Endothelial cell of umbilical vein (primary cell): ENCODE measurements at regions not wholly inside any gene's neighbourhood (a gene's known extent, or its start where the extent isn't known, plus 50 kb on each side); places are given as distances from the start of the nearest gene placed in this dataset.

ENCODE experiments used
- BruUV-seq: library from RNA; stranded (reverse); fragments of 400-500 nt; replicated peaks from 2 replicates; lab custom pipeline; 2021; lab: Mats Ljungman, UMichigan
- CTCF ChIA-PET: fragments of 300-600, 350-600 bp; sonication (Branson Sonifier 250); formaldehyde crosslinking; loops from one replicate; lab custom pipeline; 2021; ENCODE audit warnings: antibody characterized with exemption, inconsistent platforms; lab: Charles Lee
- POLR2A ChIA-PET: fragments of 300-600, 350-600 bp; sonication (Branson Sonifier 250); formaldehyde crosslinking; loops from one replicate; lab custom pipeline; 2021; ENCODE audit warnings: antibody characterized with exemption, inconsistent platforms; lab: Charles Lee
- DNase-seq: peaks from one replicate; pipeline ENCODE4 v3.0.0-alpha.2; 2011; ENCODE audit warnings: low read depth, low spot score
- FAIRE-seq: peaks from 2 replicates; lab custom pipeline; 2011; peaks lifted over from hg19 to GRCh38; lab: Jason Lieb, UNC
- H2AFZ ChIP-seq: 2 replicates; pipeline ENCODE4 v1.6.0; 2012; ENCODE audit warnings: low read depth, low read length, control low read depth, inconsistent platforms
- H3K27ac ChIP-seq: 2 replicates; pipeline ENCODE4 v1.5.1; 2011; ENCODE audit warnings: low read depth, mild to moderate bottlenecking, control low read depth, low read length, moderate library complexity; ENCODE audit not compliant: insufficient read depth
- H3K27me3 ChIP-seq, 2 experiments: 2 replicates each; pipeline versions ENCODE4 v1.6.0 to v1.6.1; 2011; ENCODE audit warnings: low read length in 2 of 2, mixed read lengths in 1 of 2; ENCODE audit not compliant: control insufficient read depth in 2 of 2, insufficient read depth in 2 of 2
- H3K36me3 ChIP-seq, 2 experiments: 2 replicates in 1 of 2; 3 replicates in 1 of 2; pipeline ENCODE4 v1.5.1; 2011; ENCODE audit warnings: low read length in 2 of 2, mild to moderate bottlenecking in 1 of 2, moderate library complexity in 1 of 2; ENCODE audit not compliant: control insufficient read depth in 2 of 2, insufficient read depth in 2 of 2; ENCODE audit errors: extremely low read depth in 1 of 2
- H3K4me1 ChIP-seq: 3 replicates; pipeline ENCODE4 v1.5.1; 2011; ENCODE audit warnings: mild to moderate bottlenecking, low read length; ENCODE audit not compliant: control insufficient read depth, insufficient read depth; ENCODE audit errors: extremely low read depth
- H3K4me2 ChIP-seq: 2 replicates; pipeline ENCODE4 v1.6.1; 2011; ENCODE audit warnings: low read length, control low read depth, mixed read lengths; ENCODE audit not compliant: insufficient read depth
- H3K4me3 ChIP-seq, 3 experiments: fragments of 200-600 bp in 1 of 3; sonication (generic), shearing (Covaris generic) in 1 of 3; replicated peaks in 1 of 3; 2 replicates each; pipeline ENCODE4 v1.5.1; 2011 to 2016; ENCODE audit warnings: control low read depth in 3 of 3, low read length in 3 of 3, mild to moderate bottlenecking in 2 of 3, inconsistent platforms in 1 of 3, low read depth in 1 of 3, moderate library complexity in 1 of 3; ENCODE audit not compliant: insufficient read depth in 1 of 3
- H3K79me2 ChIP-seq: 2 replicates; pipeline ENCODE4 v1.6.0; 2012; ENCODE audit warnings: low read length, inconsistent platforms; ENCODE audit not compliant: control insufficient read depth, insufficient read depth
- H3K9ac ChIP-seq: replicated peaks from 2 replicates; pipeline ENCODE3; 2011; ENCODE audit warnings: low read length, control low read depth; ENCODE audit not compliant: insufficient read depth; ENCODE audit errors: extremely low read depth
- H3K9me1 ChIP-seq: replicated peaks from 3 replicates; pipeline ENCODE4 v1.6.0; 2011; ENCODE audit warnings: mild to moderate bottlenecking, low read length; ENCODE audit not compliant: control insufficient read depth, insufficient read depth; ENCODE audit errors: extremely low read depth
- H3K9me3 ChIP-seq: replicated peaks from 2 replicates; pipeline ENCODE4 v1.5.1; 2012; ENCODE audit warnings: low read length, inconsistent platforms; ENCODE audit not compliant: control insufficient read depth, insufficient read depth
- H4K20me1 ChIP-seq: replicated peaks from 2 replicates; pipeline ENCODE3; 2011; ENCODE audit warnings: mild to moderate bottlenecking, low read length; ENCODE audit not compliant: control insufficient read depth, insufficient read depth; ENCODE audit errors: extremely low read depth
- CTCF ChIP-seq, 2 donors: IDR thresholded peaks; 1 replicate in 1 of 2; 2 replicates in 1 of 2; pipeline ENCODE4 v1.5.1; 2011; ENCODE audit warnings: low read length in 2 of 2, mild to moderate bottlenecking in 2 of 2, moderate library complexity in 2 of 2, control low read depth in 1 of 2, inconsistent platforms in 1 of 2, low read depth in 1 of 2; ENCODE audit not compliant: insufficient read depth in 1 of 2; ENCODE audit errors: extremely low read depth in 1 of 2
- EZH2 ChIP-seq: IDR thresholded peaks from 2 replicates; pipeline ENCODE4 v1.6.1; 2012; ENCODE audit warnings: borderline replicate concordance, low read depth, mild to moderate bottlenecking, moderate library complexity, low read length, inconsistent platforms; ENCODE audit not compliant: severe bottlenecking
- FOS ChIP-seq: IDR thresholded peaks from 2 replicates; pipeline ENCODE4 v1.6.1; 2011; ENCODE audit warnings: mild to moderate bottlenecking, low read length, moderate library complexity, borderline replicate concordance; ENCODE audit not compliant: insufficient read depth
- GATA2 ChIP-seq: IDR thresholded peaks from 2 replicates; pipeline ENCODE4 v1.7.0; 2011; ENCODE audit warnings: low read depth, mild to moderate bottlenecking, moderate library complexity, mixed read lengths, low read length; ENCODE audit not compliant: insufficient read length, insufficient read depth
- JUN ChIP-seq: IDR thresholded peaks from 2 replicates; pipeline ENCODE4 v1.6.1; 2011; ENCODE audit warnings: borderline replicate concordance, low read depth; ENCODE audit not compliant: insufficient read length, insufficient read depth
- MAX ChIP-seq: IDR thresholded peaks from 2 replicates; pipeline ENCODE4 v1.6.1; 2011; ENCODE audit not compliant: insufficient read depth, insufficient read length
- MYC ChIP-seq: IDR thresholded peaks from one replicate; pipeline ENCODE4 v1.6.1; 2011; ENCODE audit warnings: mild to moderate bottlenecking, low read depth, low read length
- POLR2A ChIP-seq: IDR thresholded peaks from 2 replicates; pipeline ENCODE4 v1.6.1; 2012; ENCODE audit warnings: low read depth, mild to moderate bottlenecking, control low read depth, low read length
- POLR2AphosphoS5 ChIP-seq: IDR thresholded peaks from 2 replicates; pipeline ENCODE4 v1.6.1; 2012; ENCODE audit warnings: low read depth, mild to moderate bottlenecking, control low read depth, low read length, moderate library complexity; ENCODE audit not compliant: insufficient read depth
- dilution Hi-C: fragments of 300-500 bp; cut with MboI; formaldehyde crosslinking; loops from one replicate; pipeline ENCODE4 v1.15.0; 2019; ENCODE audit warnings: low sequenced_read_pairs; ENCODE audit not compliant: extremely low pct_ligation_motif_present
- intact Hi-C: fragments of 100-400 bp; cut with micrococcal nuclease; formaldehyde crosslinking; loops from one replicate; pipeline ENCODE4 v1.10.0; 2022

DNA sequence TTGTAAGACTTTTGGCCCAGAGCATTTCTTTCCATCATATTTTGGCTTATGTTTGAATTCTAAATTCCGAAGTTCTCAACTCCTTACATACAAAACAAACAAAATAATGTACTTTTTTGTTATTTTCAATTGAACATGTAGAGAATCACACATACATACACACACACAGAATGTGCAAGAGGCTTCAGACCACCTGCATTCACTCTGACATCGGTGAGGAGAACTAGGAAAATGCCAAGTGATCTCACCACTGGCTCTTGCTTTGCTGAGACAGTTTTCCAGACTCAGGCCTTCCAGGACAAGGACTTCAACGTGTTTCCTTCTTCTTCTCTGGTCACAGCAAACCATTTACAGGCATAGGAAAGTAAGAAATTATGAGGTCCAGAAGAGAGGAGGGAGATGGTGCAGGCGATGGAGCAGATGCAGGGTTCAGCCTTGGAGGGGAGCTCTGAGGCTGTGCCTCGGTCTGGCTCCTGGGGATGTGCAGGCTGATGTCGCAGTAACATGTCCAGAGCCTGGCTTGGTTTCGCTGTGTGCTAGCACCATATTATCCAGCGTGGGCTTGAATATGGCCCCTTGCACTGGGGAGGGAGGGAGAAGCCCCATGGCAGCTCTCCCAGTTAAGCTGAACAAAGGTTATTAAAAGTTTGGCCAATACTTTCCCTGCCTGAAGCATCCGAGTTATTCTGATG lies 93.4 kb downstream of the DACT2 start:
- dilution Hi-C loops (no loop called here), intact Hi-C loops (no loop called here)
- TF ChIP-seq JUN (no peak), MYC (no peak), FOS (no peak), MAX (no peak), EZH2 (no peak), POLR2A (no peak), CTCF (IDR thresholded peaks at IDR 0.05; ENCODE audit: extremely low read depth in 1 of 2, insufficient read depth in 1 of 2, low read depth in 1 of 2, low read length in 2 of 2) (no peak), GATA2 (no peak), POLR2AphosphoS5 (no peak)
- Histone ChIP-seq H3K9me3 (no peaks in the 10 kb centered on the region), H3K27ac (no peak overlapping the region), H3K36me3 (no peaks in the 10 kb centered on the region), H3K79me2 (no peaks in the 10 kb centered on the region), H3K4me2 (no peak overlapping the region), H3K9ac (no peak overlapping the region), H2AFZ (no peak overlapping the region), H3K27me3 (no peaks in the 10 kb centered on the region), H3K9me1 (no peaks in the 10 kb centered on the region), H3K4me3 (no peak overlapping the region), H3K4me1 (no peaks in the 10 kb centered on the region), H4K20me1 (no peaks in the 10 kb centered on the region)
- no TSS peak for BruUV-seq
- DNase-seq (no peak), FAIRE-seq (no peak)
- CTCF ChIA-PET: no interaction called here
- POLR2A ChIA-PET: no interaction called here
